ENCODE measurements at regions not wholly inside any gene's neighbourhood (a gene's known extent, or its start where the extent isn't known, plus 50 kb on each side); places are given as distances from the start of the nearest gene placed in this dataset.

- FAIRE-seq (no peak), DNase-seq (ENCODE audit: insufficient read length, low spot score) (no peak)
- TF ChIP-seq POLR2AphosphoS5 (IDR thresholded peaks at IDR 0.05; ENCODE audit: low read depth, low read length) (no peak), SPI1 (IDR thresholded peaks at IDR 0.05; ENCODE audit: low read depth, low read length) (no peak), POLR2A (IDR thresholded peaks at IDR 0.05; ENCODE audit: low read depth, low read length) (no peak), PAX5 (IDR thresholded peaks at IDR 0.05; ENCODE audit: insufficient read depth, low read length, severe bottlenecking) (no peak), TAF1 (IDR thresholded peaks at IDR 0.05; ENCODE audit: low read depth, low read length) (no peak), POU2F2 (IDR thresholded peaks at IDR 0.05; ENCODE audit: low read depth, low read length) (no peak)
These were observed 1302.3 kb upstream of the CHAC2 start for GRCh38 chr2:52465287-52465686.

- DNase-seq (ENCODE audit: insufficient read length, low spot score), result no peak
- TF ChIP-seq POLR2A (IDR thresholded peaks at IDR 0.05; ENCODE audit: low read depth, low read length) (no peak), SPI1 (IDR thresholded peaks at IDR 0.05; ENCODE audit: low read depth, low read length) (no peak), POLR2AphosphoS5 (IDR thresholded peaks at IDR 0.05; ENCODE audit: low read depth, low read length) (no peak), PAX5 (IDR thresholded peaks at IDR 0.05; ENCODE audit: insufficient read depth, low read length, severe bottlenecking) (no peak), POU2F2 (IDR thresholded peaks at IDR 0.05; ENCODE audit: low read depth, low read length) (no peak)
- no peak for FAIRE-seq
These were observed 1304.1 kb upstream of the CHAC2 start for GRCh38 chr2:52463457-52463856.

GRCh38 chr2:52456561-52457377 is 1310.8 kb upstream of the CHAC2 start:
- TF ChIP-seq POU2F2 (IDR thresholded peaks at IDR 0.05; ENCODE audit: low read depth, low read length) (no peak), TAF1 (IDR thresholded peaks at IDR 0.05; ENCODE audit: low read depth, low read length) (no peak), SPI1 (IDR thresholded peaks at IDR 0.05; ENCODE audit: low read depth, low read length) (peak; percentile 46), POLR2AphosphoS5 (IDR thresholded peaks at IDR 0.05; ENCODE audit: low read depth, low read length) (no peak)
- FAIRE-seq, result no peak
- no peak for DNase-seq (ENCODE audit: insufficient read length, low spot score)

GRCh38 chr2:52454962-52455361 is 1312.6 kb upstream of the CHAC2 start:
- DNase-seq (ENCODE audit: insufficient read length, low spot score) (no peak), FAIRE-seq (no peak)
- TF ChIP-seq POU2F2 (IDR thresholded peaks at IDR 0.05; ENCODE audit: low read depth, low read length), result no peak
- TF ChIP-seq PAX5 (IDR thresholded peaks at IDR 0.05; ENCODE audit: insufficient read depth, low read length, severe bottlenecking), result no peak
- TF ChIP-seq POLR2A (IDR thresholded peaks at IDR 0.05; ENCODE audit: low read depth, low read length), result no peak
- TF ChIP-seq SPI1 (IDR thresholded peaks at IDR 0.05; ENCODE audit: low read depth, low read length), result no peak
- no peak for TF ChIP-seq POLR2AphosphoS5 (IDR thresholded peaks at IDR 0.05; ENCODE audit: low read depth, low read length)
- TF ChIP-seq TAF1 (IDR thresholded peaks at IDR 0.05; ENCODE audit: low read depth, low read length), result no peak

GRCh38 chr2:52452201-52452600 is 1315.4 kb upstream of the CHAC2 start:
- TF ChIP-seq TAF1 (IDR thresholded peaks at IDR 0.05; ENCODE audit: low read depth, low read length), result no peak
- TF ChIP-seq PAX5 (IDR thresholded peaks at IDR 0.05; ENCODE audit: insufficient read depth, low read length, severe bottlenecking), result no peak
- TF ChIP-seq POU2F2 (IDR thresholded peaks at IDR 0.05; ENCODE audit: low read depth, low read length), result no peak
- no peak for TF ChIP-seq SPI1 (IDR thresholded peaks at IDR 0.05; ENCODE audit: low read depth, low read length)
- TF ChIP-seq POLR2AphosphoS5 (IDR thresholded peaks at IDR 0.05; ENCODE audit: low read depth, low read length), result no peak
- TF ChIP-seq POLR2A (IDR thresholded peaks at IDR 0.05; ENCODE audit: low read depth, low read length), result no peak
- no peak for DNase-seq (ENCODE audit: insufficient read length, low spot score)
- no peak for FAIRE-seq

- TF ChIP-seq SPI1 (IDR thresholded peaks at IDR 0.05; ENCODE audit: low read depth, low read length), result no peak
- TF ChIP-seq POU2F2 (IDR thresholded peaks at IDR 0.05; ENCODE audit: low read depth, low read length), result no peak
- no peak for TF ChIP-seq POLR2A (IDR thresholded peaks at IDR 0.05; ENCODE audit: low read depth, low read length)
- no peak for TF ChIP-seq POLR2AphosphoS5 (IDR thresholded peaks at IDR 0.05; ENCODE audit: low read depth, low read length)
- TF ChIP-seq PAX5 (IDR thresholded peaks at IDR 0.05; ENCODE audit: insufficient read depth, low read length, severe bottlenecking), result no peak
- no peak for TF ChIP-seq TAF1 (IDR thresholded peaks at IDR 0.05; ENCODE audit: low read depth, low read length)
- no peak for DNase-seq (ENCODE audit: insufficient read length, low spot score)
- FAIRE-seq, result no peak
These were observed 1321.9 kb upstream of the CHAC2 start for GRCh38 chr2:52445686-52446085.

GRCh38 chr2:52431352-52431760 is 1336.2 kb upstream of the CHAC2 start:
- TF ChIP-seq POLR2A (IDR thresholded peaks at IDR 0.05; ENCODE audit: low read depth, low read length) (no peak), PAX5 (IDR thresholded peaks at IDR 0.05; ENCODE audit: insufficient read depth, low read length, severe bottlenecking) (no peak), TAF1 (IDR thresholded peaks at IDR 0.05; ENCODE audit: low read depth, low read length) (no peak), SPI1 (IDR thresholded peaks at IDR 0.05; ENCODE audit: low read depth, low read length) (no peak), POLR2AphosphoS5 (IDR thresholded peaks at IDR 0.05; ENCODE audit: low read depth, low read length) (no peak), POU2F2 (IDR thresholded peaks at IDR 0.05; ENCODE audit: low read depth, low read length) (no peak)
- FAIRE-seq, result no peak

GRCh38 chr2:52429740-52430139 is 1337.9 kb upstream of the CHAC2 start:
- FAIRE-seq (no peak), DNase-seq (ENCODE audit: insufficient read length, low spot score) (no peak)
- no peak for TF ChIP-seq SPI1 (IDR thresholded peaks at IDR 0.05; ENCODE audit: low read depth, low read length)
- TF ChIP-seq TAF1 (IDR thresholded peaks at IDR 0.05; ENCODE audit: low read depth, low read length), result no peak
- TF ChIP-seq POLR2A (IDR thresholded peaks at IDR 0.05; ENCODE audit: low read depth, low read length), result no peak
- no peak for TF ChIP-seq PAX5 (IDR thresholded peaks at IDR 0.05; ENCODE audit: insufficient read depth, low read length, severe bottlenecking)
- no peak for TF ChIP-seq POU2F2 (IDR thresholded peaks at IDR 0.05; ENCODE audit: low read depth, low read length)
- TF ChIP-seq POLR2AphosphoS5 (IDR thresholded peaks at IDR 0.05; ENCODE audit: low read depth, low read length), result no peak

More at GRCh38 chr2:52431352-52431760, 1336.2 kb upstream of the CHAC2 start:
- DNase-seq (ENCODE audit: insufficient read length, low spot score), result no peak

GRCh38 chr2:52429171-52429570 is 1338.4 kb upstream of the CHAC2 start:
- TF ChIP-seq PAX5 (IDR thresholded peaks at IDR 0.05; ENCODE audit: insufficient read depth, low read length, severe bottlenecking), result no peak
- no peak for TF ChIP-seq POLR2A (IDR thresholded peaks at IDR 0.05; ENCODE audit: low read depth, low read length)
- TF ChIP-seq POU2F2 (IDR thresholded peaks at IDR 0.05; ENCODE audit: low read depth, low read length), result no peak
- DNase-seq (ENCODE audit: insufficient read length, low spot score) (no peak), FAIRE-seq (no peak)

- FAIRE-seq (no peak), DNase-seq (ENCODE audit: insufficient read length, low spot score) (no peak)
- TF ChIP-seq POU2F2 (IDR thresholded peaks at IDR 0.05; ENCODE audit: low read depth, low read length) (no peak), POLR2AphosphoS5 (IDR thresholded peaks at IDR 0.05; ENCODE audit: low read depth, low read length) (no peak), PAX5 (IDR thresholded peaks at IDR 0.05; ENCODE audit: insufficient read depth, low read length, severe bottlenecking) (no peak), TAF1 (IDR thresholded peaks at IDR 0.05; ENCODE audit: low read depth, low read length) (no peak), SPI1 (IDR thresholded peaks at IDR 0.05; ENCODE audit: low read depth, low read length) (no peak), POLR2A (IDR thresholded peaks at IDR 0.05; ENCODE audit: low read depth, low read length) (no peak)
These were observed 1339.4 kb upstream of the CHAC2 start for GRCh38 chr2:52428224-52428623.

Measured in GM12891 (cell line).